PC-9 (cell line): ENCODE measurements at regions not wholly inside any gene's neighbourhood (a gene's known extent, or its start where the extent isn't known, plus 50 kb on each side); places are given as distances from the start of the nearest gene placed in this dataset.

ENCODE experiments used
- CTCF ChIP-seq: fragments of 200-600 bp; sonication (generic); conservative IDR thresholded peaks from 2 replicates; pipeline ENCODE4 v1.6.1; 2017; ENCODE audit warnings: mixed run types, antibody characterized with exemption, mild to moderate bottlenecking, moderate library complexity
- EZH2 ChIP-seq: fragments of 200-600 bp; sonication (generic); IDR thresholded peaks from 2 replicates; pipeline ENCODE4 v1.8.0; 2017; ENCODE audit warnings: antibody characterized with exemption, low read depth

DNA sequence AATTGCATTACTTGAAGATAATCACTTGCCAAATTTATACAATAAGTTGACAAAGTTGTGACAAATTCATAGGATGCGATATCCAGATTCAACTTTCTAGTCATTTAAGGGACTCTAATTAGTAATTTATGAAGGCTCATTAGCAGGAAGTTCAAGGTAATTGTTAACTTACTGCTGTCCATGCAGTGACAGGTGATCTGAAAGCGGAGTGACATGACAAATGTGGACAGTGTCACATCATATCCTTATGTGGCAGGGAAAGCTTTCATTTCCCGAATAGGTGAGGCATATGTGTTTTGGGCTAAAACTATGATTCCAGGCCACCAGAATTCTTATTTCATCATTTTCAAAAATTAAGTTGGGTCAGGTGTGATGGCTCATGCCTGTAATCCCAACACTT, 115.9 kb upstream of the BMP2 start:
- TF ChIP-seq EZH2 (no peak), CTCF (no peak)
